Esophagus muscularis mucosa (tissue), 4 donors: ENCODE measurements at regions not wholly inside any gene's neighbourhood (a gene's known extent, or its start where the extent isn't known, plus 50 kb on each side); places are given as distances from the start of the nearest gene placed in this dataset.
"Not testable (repeated sequence)": the region's sequence is repeated elsewhere in the genome, so short reads cannot be mapped to it uniquely, and the experiment has no call there.

ENCODE experiments used
- DNase-seq: peaks from one replicate; pipeline ENCODE4 v3.0.0-alpha.2; 2017; ENCODE audit errors: extremely low spot score
- H3K27ac ChIP-seq, 4 donors: fragments of 200-600 bp; sonication (generic); replicated peaks in 1 of 4; 1 replicate in 3 of 4; 2 replicates in 1 of 4; pipeline ENCODE4 v1.5.1; 2016 to 2019; ENCODE audit warnings: mild to moderate bottlenecking in 1 of 4
- H3K27me3 ChIP-seq, 4 donors: fragments of 200-600 bp; sonication (generic); one replicate each; pipeline versions ENCODE4 v1.5.1 to v1.6.0; 2016 to 2019
- H3K36me3 ChIP-seq, 4 donors: fragments of 200-600 bp; sonication (generic); one replicate each; pipeline ENCODE4 v1.5.1; 2016 to 2019
- H3K4me1 ChIP-seq, 4 donors: fragments of 200-600 bp; sonication (generic); one replicate each; pipeline ENCODE4 v1.5.1; 2016 to 2019
- H3K4me3 ChIP-seq, 4 donors: fragments of 200-600 bp; sonication (generic); 1 replicate in 2 of 4; 2 replicates in 2 of 4; pipeline ENCODE4 v1.5.1; 2016 to 2019; ENCODE audit warnings: mild to moderate bottlenecking in 4 of 4, moderate library complexity in 1 of 4
- H3K9me3 ChIP-seq, 4 donors: fragments of 200-600 bp; sonication (generic); 1 replicate in 3 of 4; 2 replicates in 1 of 4; pipeline ENCODE4 v1.5.1; 2016 to 2019
- POLR2AphosphoS5 ChIP-seq, 2 donors: sonication (generic); formaldehyde crosslinking; IDR thresholded peaks; one replicate each; pipeline ENCODE4 v1.6.1; 2017; ENCODE audit warnings: antibody characterized with exemption in 2 of 2
- WGBS: methylation state at CpG from one replicate; pipeline ENCODE4 v1.1.5; 2018; 5-methylcytosine and 5-hydroxymethylcytosine counted together
- intact Hi-C: fragments of 100-400 bp; cut with DNase I; formaldehyde crosslinking; loops from one replicate; pipeline ENCODE4 v1.15.1; 2023

DNA sequence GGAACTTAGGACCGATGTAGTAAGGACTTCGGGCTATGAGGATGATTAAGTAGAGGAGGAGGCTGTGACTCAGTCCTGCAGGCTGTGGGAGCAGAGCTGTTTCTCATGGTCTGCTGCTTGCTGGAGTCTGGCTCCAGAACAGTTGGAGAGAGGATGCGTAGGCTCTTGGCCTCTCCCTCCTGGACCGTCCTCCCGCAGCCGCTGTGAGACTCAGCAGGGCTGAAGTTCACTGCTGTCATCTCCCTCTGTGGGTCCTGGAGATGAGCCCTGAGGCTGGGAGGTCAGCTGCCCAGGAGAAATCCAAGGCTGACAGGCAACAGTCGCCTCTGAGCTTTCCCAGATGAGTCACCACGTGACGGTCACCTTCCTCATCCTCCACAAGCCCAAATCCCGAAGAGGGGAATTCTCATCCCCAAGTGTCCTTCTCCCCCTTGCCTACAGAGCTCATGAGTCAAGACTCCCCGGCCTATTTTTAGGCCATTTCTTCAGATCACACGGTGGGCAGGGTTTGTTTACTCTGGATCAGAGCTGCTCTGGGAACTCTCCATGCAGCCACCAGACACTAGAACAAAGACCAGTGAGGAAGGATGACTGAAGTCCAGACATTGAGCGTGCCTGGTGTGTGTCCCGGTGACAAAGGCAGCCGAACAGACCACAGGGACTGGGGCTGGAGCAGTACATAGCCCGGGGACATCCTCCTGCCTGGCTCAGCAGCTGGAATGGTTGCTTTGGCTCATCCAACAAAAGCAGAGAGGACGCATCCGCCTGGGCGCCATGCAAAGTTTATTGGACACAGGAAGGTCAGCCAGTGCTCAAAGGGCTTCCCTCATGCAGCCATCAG, 137.3 kb upstream of the ZNF469 start:
- intact Hi-C loops, H3K4me3 ChIP-seq, H3K9me3 ChIP-seq, DNase-seq, H3K27me3 ChIP-seq, H3K36me3 ChIP-seq: not testable (repeated sequence)
- Histone ChIP-seq H3K27ac (peak overlapping the region; percentile 58 to 76 (median 73)), H3K4me1 (peaks cover 10 to 46% (median 40%) of the 10 kb centered on the region in 4 donors)
- TF ChIP-seq POLR2AphosphoS5 (IDR thresholded peaks at IDR 0.05), result peak; percentile 41 to 62
- 32% methylated on average over 12 of the region's 19 CpGs for whole genome bisulfite sequencing

GRCh38 chr16:88246955-88247582, 135.7 kb upstream of the ZNF469 start:
- DNase-seq, H3K27ac ChIP-seq, H3K9me3 ChIP-seq, H3K27me3 ChIP-seq, H3K36me3 ChIP-seq, intact Hi-C loops, H3K4me3 ChIP-seq: not testable (repeated sequence)
- WGBS, result 91% methylated on average over 4 of the region's 4 CpGs
- H3K4me1 ChIP-seq, result peaks cover 8 to 43% (median 32%) of the 10 kb centered on the region in 4 donors

GRCh38 chr16:88247583-88247966, 135.2 kb upstream of the ZNF469 start:
- H3K36me3 ChIP-seq, H3K27me3 ChIP-seq, H3K9me3 ChIP-seq, H3K4me3 ChIP-seq, DNase-seq, H3K27ac ChIP-seq, intact Hi-C loops: not testable (repeated sequence)
- H3K4me1 ChIP-seq, result peaks cover 3 to 38% (median 27%) of the 10 kb centered on the region in 4 donors
- WGBS, result 79% methylated on average over 5 of the region's 5 CpGs

GRCh38 chr16:88248761-88249160, 134.0 kb upstream of the ZNF469 start:
- H3K27me3 ChIP-seq, DNase-seq, H3K36me3 ChIP-seq, H3K9me3 ChIP-seq, H3K27ac ChIP-seq, H3K4me3 ChIP-seq, intact Hi-C loops: not testable (repeated sequence)
- 92% methylated on average over 9 of the region's 9 CpGs for WGBS
- H3K4me1 ChIP-seq, result peaks cover 3 to 26% (median 18%) of the 10 kb centered on the region in 4 donors

GRCh38 chr16:88250381-88250780, 132.4 kb upstream of the ZNF469 start:
- H3K36me3 ChIP-seq, H3K9me3 ChIP-seq, H3K4me3 ChIP-seq, H3K4me1 ChIP-seq, intact Hi-C loops, H3K27ac ChIP-seq, H3K27me3 ChIP-seq, DNase-seq: not testable (repeated sequence)
- WGBS, result 88% methylated on average over 5 of the region's 5 CpGs

GRCh38 chr16:88252057-88252794, 130.5 kb upstream of the ZNF469 start:
- 46% methylated on average over 3 of the region's 7 CpGs for WGBS
- H3K36me3 ChIP-seq, H3K4me1 ChIP-seq, intact Hi-C loops, H3K27me3 ChIP-seq, DNase-seq, H3K4me3 ChIP-seq, H3K27ac ChIP-seq: not testable (repeated sequence)
- H3K9me3 ChIP-seq, result peaks cover 0 to 12% (median 6%) of the 10 kb centered on the region in 4 donors

- H3K27me3 ChIP-seq, intact Hi-C loops, H3K4me3 ChIP-seq, DNase-seq, H3K36me3 ChIP-seq, H3K27ac ChIP-seq: not testable (repeated sequence)
- H3K4me1 ChIP-seq, result peaks cover 0 to 18% (median 14%) of the 10 kb centered on the region in 4 donors
- peaks cover 0 to 12% (median 6%) of the 10 kb centered on the region in 4 donors for H3K9me3 ChIP-seq
- WGBS, result no CpG with 5 or more reads among the region's 2 CpGs
Observed at GRCh38 chr16:88258141-88258540, 124.6 kb upstream of the ZNF469 start.

DNA sequence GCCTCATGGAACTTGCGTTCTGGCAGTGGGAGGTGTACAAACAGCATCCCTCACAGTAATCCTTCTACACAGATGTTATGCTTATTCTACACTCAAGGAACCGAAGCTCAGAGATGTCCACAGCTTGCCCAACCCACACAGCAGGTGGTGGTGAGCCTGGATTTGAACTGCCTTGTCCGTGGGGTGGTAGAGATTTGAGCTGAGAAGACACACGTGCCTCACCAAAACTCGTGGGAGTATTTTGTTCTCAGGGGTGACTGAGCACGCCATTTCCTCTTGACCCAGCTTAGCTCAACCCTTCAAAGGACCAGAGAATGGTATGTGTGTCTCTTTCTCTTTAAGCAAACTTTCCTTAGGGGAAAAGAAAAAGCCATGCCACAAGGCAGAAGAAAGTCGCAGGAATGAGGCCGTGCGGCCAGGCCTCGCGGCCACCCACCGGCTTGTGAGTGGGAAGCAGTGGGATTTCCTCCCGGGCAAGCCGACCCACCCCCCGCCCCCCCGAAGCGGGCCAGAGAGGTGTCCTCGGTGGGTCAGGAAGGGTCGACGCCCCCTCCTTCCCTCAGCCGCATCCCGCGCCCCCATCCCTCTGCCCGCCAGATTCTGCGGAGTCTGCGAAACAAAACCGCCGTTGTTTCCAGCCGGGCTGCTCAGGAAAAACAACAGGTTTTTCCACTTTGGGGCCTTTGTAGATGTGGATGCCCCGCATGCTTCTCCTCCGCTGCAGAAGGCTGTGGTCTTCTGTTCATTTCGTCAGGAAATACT, 123.8 kb upstream of the ZNF469 start:
- H3K27ac ChIP-seq, intact Hi-C loops, H3K36me3 ChIP-seq, DNase-seq, H3K27me3 ChIP-seq, H3K4me3 ChIP-seq: not testable (repeated sequence)
- Histone ChIP-seq H3K9me3 (peaks cover 0 to 12% (median 6%) of the 10 kb centered on the region in 4 donors), H3K4me1 (peaks cover 2 to 26% (median 22%) of the 10 kb centered on the region in 4 donors)
- WGBS, result 81% methylated on average over 9 of the region's 32 CpGs

DNA sequence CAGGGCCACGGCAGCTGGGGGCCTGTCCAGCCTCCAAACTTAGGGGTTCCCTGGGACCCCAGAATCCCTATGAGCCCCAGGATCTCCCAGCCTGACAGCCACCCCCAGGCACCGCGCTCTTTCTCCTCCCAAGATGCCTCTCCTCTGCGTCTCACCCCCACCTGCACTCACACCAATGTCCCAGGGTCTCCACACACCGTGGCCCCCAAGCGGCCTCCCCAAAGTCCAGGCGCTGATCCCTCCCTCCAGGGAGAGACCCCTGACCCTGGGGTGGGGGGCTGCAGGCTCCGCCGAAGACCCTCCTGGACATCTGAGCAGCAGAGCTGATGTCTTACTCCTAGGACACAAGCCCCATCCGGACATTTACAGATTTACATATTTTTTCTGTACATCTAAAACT, 123.2 kb upstream of the ZNF469 start:
- H3K36me3 ChIP-seq, H3K4me3 ChIP-seq, intact Hi-C loops, H3K27ac ChIP-seq, H3K27me3 ChIP-seq, DNase-seq, H3K9me3 ChIP-seq: not testable (repeated sequence)
- WGBS, result 92% methylated on average over 9 of the region's 10 CpGs
- H3K4me1 ChIP-seq, result peaks cover 3 to 32% (median 28%) of the 10 kb centered on the region in 4 donors

GRCh38 chr16:88260146-88260545, 122.6 kb upstream of the ZNF469 start:
- 93% methylated on average over 9 of the region's 17 CpGs for WGBS
- DNase-seq, intact Hi-C loops, H3K27ac ChIP-seq, H3K36me3 ChIP-seq, H3K4me3 ChIP-seq, H3K27me3 ChIP-seq, H3K9me3 ChIP-seq: not testable (repeated sequence)
- peaks cover 9 to 38% (median 34%) of the 10 kb centered on the region in 4 donors for H3K4me1 ChIP-seq

GRCh38 chr16:88260881-88261665, 121.7 kb upstream of the ZNF469 start:
- WGBS, result 98% methylated on average over 25 of the region's 26 CpGs
- H3K36me3 ChIP-seq, H3K4me3 ChIP-seq, H3K27ac ChIP-seq, H3K27me3 ChIP-seq, DNase-seq, H3K9me3 ChIP-seq, intact Hi-C loops: not testable (repeated sequence)
- peaks cover 15 to 47% (median 43%) of the 10 kb centered on the region in 4 donors for H3K4me1 ChIP-seq
